Fibroblast of villous mesenchyme (primary cell): ENCODE measurements at regions not wholly inside any gene's neighbourhood (a gene's known extent, or its start where the extent isn't known, plus 50 kb on each side); places are given as distances from the start of the nearest gene placed in this dataset. TPM values are rescaled to one million over a fixed set of nuclear protein-coding genes. Genes with fewer than 3 reads are reported as not detected.

ENCODE experiments used
- small RNA-seq: library from RNA; depleted of rRNA; stranded (forward); fragments of <200 nt; gene quantifications from one replicate; pipeline ENCODE3, GENCODE V24; 2012

Small RNAs in the stretch of these regions (small RNA-seq; reads per million reads assigned to genes)
- gene MTCO3P27 (not detected), gene MTND4LP31 (not detected)
